ENCODE measurements at regions not wholly inside any gene's neighbourhood (a gene's known extent, or its start where the extent isn't known, plus 50 kb on each side); places are given as distances from the start of the nearest gene placed in this dataset.
"Not testable (repeated sequence)": the region's sequence is repeated elsewhere in the genome, so short reads cannot be mapped to it uniquely, and the experiment has no call there.

DNA sequence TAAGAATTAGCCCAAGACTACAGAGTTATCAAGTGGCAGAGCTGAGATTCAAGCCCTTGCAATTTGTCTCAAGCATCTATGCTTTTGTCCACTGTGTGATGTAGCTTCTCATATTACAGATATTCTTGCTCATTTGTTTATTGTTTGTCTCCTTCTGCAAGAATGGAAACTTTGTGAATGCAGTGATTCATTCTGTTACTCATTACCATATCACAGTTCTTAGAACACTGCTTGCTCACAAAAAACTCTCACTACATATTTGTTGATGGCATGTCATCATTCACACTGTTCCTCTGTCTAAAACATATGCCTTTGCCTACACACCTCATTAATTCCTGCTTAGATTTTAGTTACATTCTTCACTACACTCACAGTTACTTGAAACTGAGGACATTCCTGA is 1198.9 kb downstream of the PLA2G4A start:
- Histone ChIP-seq H3K9me3 (no peaks in the 10 kb centered on the region), H3K27me3 (no peaks in the 10 kb centered on the region), H3K4me3 (no peak overlapping the region), H3K36me3 (no peaks in the 10 kb centered on the region), H3K27ac (no peak overlapping the region), H3K4me1 (no peaks in the 10 kb centered on the region)
- TF ChIP-seq POLR2A (IDR thresholded peaks at IDR 0.05) = no peak
- TF ChIP-seq, protein P1, sequence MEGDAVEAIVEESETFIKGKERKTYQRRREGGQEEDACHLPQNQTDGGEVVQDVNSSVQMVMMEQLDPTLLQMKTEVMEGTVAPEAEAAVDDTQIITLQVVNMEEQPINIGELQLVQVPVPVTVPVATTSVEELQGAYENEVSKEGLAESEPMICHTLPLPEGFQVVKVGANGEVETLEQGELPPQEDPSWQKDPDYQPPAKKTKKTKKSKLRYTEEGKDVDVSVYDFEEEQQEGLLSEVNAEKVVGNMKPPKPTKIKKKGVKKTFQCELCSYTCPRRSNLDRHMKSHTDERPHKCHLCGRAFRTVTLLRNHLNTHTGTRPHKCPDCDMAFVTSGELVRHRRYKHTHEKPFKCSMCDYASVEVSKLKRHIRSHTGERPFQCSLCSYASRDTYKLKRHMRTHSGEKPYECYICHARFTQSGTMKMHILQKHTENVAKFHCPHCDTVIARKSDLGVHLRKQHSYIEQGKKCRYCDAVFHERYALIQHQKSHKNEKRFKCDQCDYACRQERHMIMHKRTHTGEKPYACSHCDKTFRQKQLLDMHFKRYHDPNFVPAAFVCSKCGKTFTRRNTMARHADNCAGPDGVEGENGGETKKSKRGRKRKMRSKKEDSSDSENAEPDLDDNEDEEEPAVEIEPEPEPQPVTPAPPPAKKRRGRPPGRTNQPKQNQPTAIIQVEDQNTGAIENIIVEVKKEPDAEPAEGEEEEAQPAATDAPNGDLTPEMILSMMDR (IDR thresholded peaks at IDR 0.05) = no peak
- DNase-seq = no peak
- intact Hi-C loops (cut with DNase I) = no loop called here

DNA sequence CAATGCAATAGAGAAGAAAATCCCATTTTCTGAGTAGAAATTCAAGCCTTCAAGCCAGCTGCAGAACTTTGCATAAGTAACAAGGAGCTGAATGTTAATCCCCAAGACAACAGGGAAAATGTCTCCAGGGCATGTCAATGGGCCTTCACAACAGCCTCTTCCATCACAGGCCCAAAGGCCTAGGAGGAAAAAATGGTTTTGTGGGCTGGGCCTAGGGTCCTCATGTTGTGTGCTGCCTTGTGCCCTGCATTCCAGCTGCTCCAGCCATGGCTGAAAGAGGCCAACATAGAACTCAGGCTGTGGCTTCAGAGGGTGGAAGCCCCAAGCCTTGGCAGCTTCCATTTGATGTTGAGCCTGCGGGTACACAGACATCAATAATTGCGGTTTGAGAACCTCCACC is 1208.8 kb downstream of the PLA2G4A start:
- H3K36me3 ChIP-seq; H3K4me1 ChIP-seq; H3K27me3 ChIP-seq; intact Hi-C loops (cut with DNase I); H3K27ac ChIP-seq; H3K4me3 ChIP-seq; DNase-seq: not testable (repeated sequence)
- WGBS, 2 donors = 17% methylated on average over 1 of the region's 2 CpGs; no CpG with 5 or more reads in 1 of the 2 donors
- H3K9me3 ChIP-seq = peaks cover 0 to 13% (median 0%) of the 10 kb centered on the region in 3 donors

DNA sequence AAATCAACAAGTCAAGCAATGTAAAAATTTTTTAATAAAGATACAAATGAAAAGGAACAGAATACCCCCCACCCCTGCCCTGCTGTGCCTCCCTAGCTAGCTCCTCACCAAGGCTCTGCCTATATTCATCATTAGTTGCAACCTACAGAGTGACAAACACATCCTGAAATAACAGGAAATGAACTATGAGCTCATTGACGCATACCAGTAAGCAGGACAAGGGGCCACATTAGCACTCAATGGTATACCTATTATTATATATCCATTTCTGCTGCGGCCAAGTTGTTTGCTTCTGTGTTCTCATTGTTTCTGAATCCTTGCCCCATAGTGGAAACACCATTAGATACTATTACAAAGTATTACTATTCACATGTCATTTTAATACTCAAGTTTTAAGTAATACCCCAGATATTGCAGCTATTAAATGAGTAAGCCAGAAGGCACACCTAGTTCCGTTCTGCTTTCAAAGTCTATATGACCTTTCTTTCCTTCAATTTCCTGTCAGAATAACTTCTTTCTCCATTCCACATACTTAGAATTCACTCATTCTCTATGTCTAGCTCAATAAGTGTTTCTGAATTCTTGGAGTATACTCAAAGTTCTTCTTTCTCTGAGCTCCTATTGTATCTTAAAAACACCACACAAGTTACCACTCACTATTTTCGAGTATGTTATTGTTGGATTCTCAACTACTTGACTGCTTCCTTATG is 1214.9 kb downstream of the PLA2G4A start:
- H3K36me3 ChIP-seq = no peaks in the 10 kb centered on the region
- no peaks in the 10 kb centered on the region for H3K9me3 ChIP-seq
- no peaks in the 10 kb centered on the region for H3K27me3 ChIP-seq
- no peaks in the 10 kb centered on the region for H3K4me1 ChIP-seq
- DNase-seq = no peak
- 66 to 78% methylated on average over 4 of the region's 4 CpGs for WGBS, 2 donors
- TF ChIP-seq, protein P1 (IDR thresholded peaks at IDR 0.05) = no peak
- no peak for TF ChIP-seq POLR2A (IDR thresholded peaks at IDR 0.05)
- H3K4me3 ChIP-seq = no peak overlapping the region
- intact Hi-C loops (cut with DNase I) = no loop called here
- H3K27ac ChIP-seq = no peak overlapping the region

DNA sequence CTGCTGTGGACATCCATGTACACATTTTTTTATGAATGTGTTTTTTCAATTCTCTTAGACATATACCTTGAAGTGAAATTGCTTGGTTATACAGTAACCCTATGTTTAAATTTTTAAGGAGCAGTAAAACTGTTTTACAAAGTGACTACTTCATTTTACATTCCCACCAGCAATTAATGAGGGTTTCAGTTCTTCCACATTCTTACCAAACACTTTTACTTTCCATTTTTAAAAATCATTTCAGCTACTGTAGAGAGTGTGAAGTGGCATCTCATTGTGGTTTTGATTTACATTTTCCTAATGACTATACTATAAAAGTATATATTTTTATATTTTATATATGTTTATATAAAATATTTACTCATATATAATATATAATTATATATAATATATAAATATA is 1221.5 kb downstream of the PLA2G4A start:
- intact Hi-C loops (cut with DNase I) = no loop called here
- Histone ChIP-seq H3K27ac (no peak overlapping the region), H3K36me3 (no peaks in the 10 kb centered on the region), H3K4me1 (no peaks in the 10 kb centered on the region), H3K9me3 (no peaks in the 10 kb centered on the region), H3K27me3 (no peaks in the 10 kb centered on the region), H3K4me3 (no peak overlapping the region)
- TF ChIP-seq POLR2A (IDR thresholded peaks at IDR 0.05) = no peak
- TF ChIP-seq, protein P1 (IDR thresholded peaks at IDR 0.05) = no peak
- no peak for DNase-seq

DNA sequence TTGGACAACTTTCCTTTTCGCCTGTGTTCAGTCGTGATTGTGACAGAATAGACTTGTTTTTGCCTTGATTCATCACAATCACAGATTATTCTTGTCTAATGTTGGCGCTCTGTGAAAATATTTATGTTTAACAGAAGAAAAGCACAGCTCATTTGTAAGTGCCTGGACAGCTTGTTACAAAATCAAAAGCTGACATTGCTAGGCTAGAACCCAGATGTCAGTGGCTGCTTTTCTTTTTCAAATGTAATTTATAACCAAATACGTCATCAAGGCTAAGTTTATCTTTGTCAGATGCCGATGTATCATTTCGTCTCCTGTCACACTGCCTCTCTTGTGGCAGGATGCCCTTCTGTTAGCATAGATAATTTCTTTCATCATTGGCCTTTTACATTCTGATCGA is 1227.3 kb downstream of the PLA2G4A start:
- DNase-seq = no peak
- Histone ChIP-seq H3K4me3 (no peak overlapping the region), H3K36me3 (no peaks in the 10 kb centered on the region), H3K27me3 (no peaks in the 10 kb centered on the region), H3K9me3 (no peaks in the 10 kb centered on the region), H3K4me1 (no peaks in the 10 kb centered on the region), H3K27ac (no peak overlapping the region)
- intact Hi-C loops (cut with DNase I) = no loop called here
- no peak for TF ChIP-seq POLR2A (IDR thresholded peaks at IDR 0.05)
- WGBS, 2 donors = 36 to 43% methylated on average over 7 of the region's 7 CpGs

DNA sequence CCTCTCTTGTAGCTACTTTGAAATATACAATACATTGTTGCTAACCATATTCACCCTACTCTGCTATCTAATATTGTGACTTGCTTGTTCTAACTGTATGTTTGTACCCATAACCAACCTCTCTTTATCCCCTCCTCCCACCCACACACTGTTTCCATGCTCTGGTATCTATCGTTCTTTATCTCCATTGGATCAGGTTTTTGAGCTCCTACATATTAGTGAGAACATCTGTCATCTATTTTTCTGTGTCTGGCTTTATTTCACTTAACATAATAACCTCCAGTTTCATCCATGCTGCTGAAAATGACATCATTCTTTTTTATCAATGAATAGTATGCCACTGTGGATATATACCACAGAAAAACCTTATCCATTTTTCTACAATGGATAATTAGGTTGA is 1230.1 kb downstream of the PLA2G4A start:
- intact Hi-C loops (cut with DNase I) = no loop called here
- no peaks in the 10 kb centered on the region for H3K4me1 ChIP-seq
- WGBS, 2 donors = 61 to 89% methylated on average over 1 of the region's 1 CpG
- H3K27ac ChIP-seq = no peak overlapping the region
- H3K36me3 ChIP-seq = no peaks in the 10 kb centered on the region
- H3K27me3 ChIP-seq = no peaks in the 10 kb centered on the region
- DNase-seq = no peak
- H3K4me3 ChIP-seq = no peak overlapping the region
- TF ChIP-seq, protein P1 (IDR thresholded peaks at IDR 0.05) = no peak
- no peak for TF ChIP-seq POLR2A (IDR thresholded peaks at IDR 0.05)
- no peaks in the 10 kb centered on the region for H3K9me3 ChIP-seq

Data from esophagus squamous epithelium (tissue), 5 donors.